GM12873 (cell line): ENCODE measurements at regions not wholly inside any gene's neighbourhood (a gene's known extent, or its start where the extent isn't known, plus 50 kb on each side); places are given as distances from the start of the nearest gene placed in this dataset.
A peak's percentile ranks its signal among the peaks of the same experiment; 100 is the strongest.

ENCODE experiments used
- CTCF ChIP-seq: IDR thresholded peaks from 2 replicates; pipeline ENCODE4 v1.5.1; 2012; ENCODE audit warnings: low read depth, mild to moderate bottlenecking, moderate library complexity, low read length, control low read depth; ENCODE audit not compliant: insufficient read depth; ENCODE audit errors: missing control alignments

GRCh38 chr21:32099812-32100416 is 178.9 kb downstream of the MIS18A start:
- no peak for TF ChIP-seq CTCF

- TF ChIP-seq CTCF, result peak; percentile 52
These were observed 182.4 kb downstream of the MIS18A start for GRCh38 chr21:32096411-32096810.

GRCh38 chr21:32094804-32095203 is 184.0 kb downstream of the MIS18A start:
- TF ChIP-seq CTCF, result no peak

- TF ChIP-seq CTCF, result no peak
These were observed 185.0 kb downstream of the MIS18A start for GRCh38 chr21:32093646-32094462.

- no peak for TF ChIP-seq CTCF
These were observed 187.9 kb downstream of the MIS18A start for GRCh38 chr21:32090956-32091355.

GRCh38 chr21:32089766-32090165 is 189.1 kb downstream of the MIS18A start:
- TF ChIP-seq CTCF, result no peak

GRCh38 chr21:32088471-32088870 is 190.4 kb downstream of the MIS18A start:
- no peak for TF ChIP-seq CTCF
